ENCODE measurements at regions not wholly inside any gene's neighbourhood (a gene's known extent, or its start where the extent isn't known, plus 50 kb on each side); places are given as distances from the start of the nearest gene placed in this dataset.
A peak's percentile ranks its signal among the peaks of the same experiment; 100 is the strongest.

DNA sequence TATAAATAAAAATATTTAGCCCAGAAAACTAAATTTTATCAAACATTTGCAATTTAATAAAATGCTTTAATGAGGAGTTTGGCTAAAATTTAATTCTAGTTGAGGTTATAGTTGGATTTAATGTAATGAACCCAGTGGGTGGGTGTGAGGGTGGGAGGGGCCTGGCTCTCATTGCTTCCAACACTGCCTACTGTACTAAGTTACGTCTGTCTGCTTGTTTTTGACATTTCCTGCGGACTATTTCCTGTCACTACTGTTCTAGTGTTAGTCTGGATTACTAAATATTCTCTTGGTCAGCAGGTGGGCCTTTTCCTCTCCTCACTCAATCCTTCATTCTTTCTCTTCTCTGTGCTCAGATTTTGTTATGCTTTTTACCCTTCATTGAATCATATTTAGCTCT lies 82.5 kb upstream of the MAP3K7 start:
- Histone ChIP-seq H3K36me3 (ENCODE audit: insufficient read depth, low read length, poor library complexity, severe bottlenecking) (no peaks in the 10 kb centered on the region), H3K4me3 (ENCODE audit: low read depth, low read length, poor library complexity, severe bottlenecking) (no peak overlapping the region), H3K4me1 (ENCODE audit: insufficient read depth, low read length, poor library complexity, severe bottlenecking) (peaks cover 17% of the 10 kb centered on the region), H3K27me3 (replicated peaks; ENCODE audit: insufficient read depth, low read depth, low read length, poor library complexity) (no peaks in the 10 kb centered on the region), H3K9me3 (ENCODE audit: low read depth, low read length, poor library complexity, severe bottlenecking) (no peaks in the 10 kb centered on the region), H3K27ac (ENCODE audit: low read depth, low read length, poor library complexity, severe bottlenecking) (no peak overlapping the region)
- ChIA-PET CTCF (no interaction called here), POLR2A (ENCODE audit: low non-redundant PET) (no interaction called here)
- BruUV-seq (replicated peaks): no TSS peak
- DNase-seq (ENCODE audit: low spot score): peak; percentile 35
- intact Hi-C loops (cut with micrococcal nuclease; ENCODE audit: unreplicated experiment): no loop called here
- no peak for TF ChIP-seq EZH2 (IDR thresholded peaks at IDR 0.05; ENCODE audit: borderline replicate concordance, low read depth, low read length, poor library complexity, severe bottlenecking)
- TF ChIP-seq, protein P1, sequence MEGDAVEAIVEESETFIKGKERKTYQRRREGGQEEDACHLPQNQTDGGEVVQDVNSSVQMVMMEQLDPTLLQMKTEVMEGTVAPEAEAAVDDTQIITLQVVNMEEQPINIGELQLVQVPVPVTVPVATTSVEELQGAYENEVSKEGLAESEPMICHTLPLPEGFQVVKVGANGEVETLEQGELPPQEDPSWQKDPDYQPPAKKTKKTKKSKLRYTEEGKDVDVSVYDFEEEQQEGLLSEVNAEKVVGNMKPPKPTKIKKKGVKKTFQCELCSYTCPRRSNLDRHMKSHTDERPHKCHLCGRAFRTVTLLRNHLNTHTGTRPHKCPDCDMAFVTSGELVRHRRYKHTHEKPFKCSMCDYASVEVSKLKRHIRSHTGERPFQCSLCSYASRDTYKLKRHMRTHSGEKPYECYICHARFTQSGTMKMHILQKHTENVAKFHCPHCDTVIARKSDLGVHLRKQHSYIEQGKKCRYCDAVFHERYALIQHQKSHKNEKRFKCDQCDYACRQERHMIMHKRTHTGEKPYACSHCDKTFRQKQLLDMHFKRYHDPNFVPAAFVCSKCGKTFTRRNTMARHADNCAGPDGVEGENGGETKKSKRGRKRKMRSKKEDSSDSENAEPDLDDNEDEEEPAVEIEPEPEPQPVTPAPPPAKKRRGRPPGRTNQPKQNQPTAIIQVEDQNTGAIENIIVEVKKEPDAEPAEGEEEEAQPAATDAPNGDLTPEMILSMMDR (conservative IDR thresholded peaks at IDR 0.05; ENCODE audit: low read depth, low read length): no peak

DNA sequence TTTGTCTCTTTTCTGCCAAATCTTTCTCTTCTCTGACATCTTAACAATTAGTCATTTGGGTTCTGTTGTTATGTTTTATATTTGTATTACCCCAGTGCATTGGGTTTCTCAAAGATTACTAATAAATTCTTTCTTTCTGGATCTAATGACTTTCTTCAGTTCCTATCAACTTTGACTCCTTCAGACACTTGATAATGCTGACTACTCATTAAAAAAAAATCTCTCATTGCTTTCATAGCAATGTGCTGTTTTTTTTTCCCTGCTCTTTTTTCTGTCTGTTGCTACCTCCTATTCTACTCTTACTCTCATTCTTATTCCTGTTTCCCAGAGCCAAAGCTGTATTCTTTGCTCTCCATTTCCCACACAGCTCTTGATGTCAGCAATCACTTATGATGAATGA lies 81.3 kb upstream of the MAP3K7 start:
- TF ChIP-seq, protein P1 (conservative IDR thresholded peaks at IDR 0.05; ENCODE audit: low read depth, low read length): no peak
- TF ChIP-seq EZH2 (IDR thresholded peaks at IDR 0.05; ENCODE audit: borderline replicate concordance, low read depth, low read length, poor library complexity, severe bottlenecking): no peak
- no peaks in the 10 kb centered on the region for H3K36me3 ChIP-seq (ENCODE audit: insufficient read depth, low read length, poor library complexity, severe bottlenecking)
- no peak overlapping the region for H3K4me3 ChIP-seq (ENCODE audit: low read depth, low read length, poor library complexity, severe bottlenecking)
- BruUV-seq (replicated peaks): no TSS peak
- peaks cover 4% of the 10 kb centered on the region for H3K27me3 ChIP-seq (replicated peaks; ENCODE audit: insufficient read depth, low read depth, low read length, poor library complexity)
- H3K27ac ChIP-seq (ENCODE audit: low read depth, low read length, poor library complexity, severe bottlenecking): no peak overlapping the region
- intact Hi-C loops (cut with micrococcal nuclease; ENCODE audit: unreplicated experiment): no loop called here
- H3K4me1 ChIP-seq (ENCODE audit: insufficient read depth, low read length, poor library complexity, severe bottlenecking): peaks cover 17% of the 10 kb centered on the region
- no peak for DNase-seq (ENCODE audit: low spot score)
- ChIA-PET CTCF (no interaction called here), POLR2A (ENCODE audit: low non-redundant PET) (interaction anchor here (0.7 kb wide), 1 partner anchor 119 kb away, joined by 3 read pairs; no protein-coding TSS in a partner anchor)
- H3K9me3 ChIP-seq (ENCODE audit: low read depth, low read length, poor library complexity, severe bottlenecking): no peaks in the 10 kb centered on the region

DNA sequence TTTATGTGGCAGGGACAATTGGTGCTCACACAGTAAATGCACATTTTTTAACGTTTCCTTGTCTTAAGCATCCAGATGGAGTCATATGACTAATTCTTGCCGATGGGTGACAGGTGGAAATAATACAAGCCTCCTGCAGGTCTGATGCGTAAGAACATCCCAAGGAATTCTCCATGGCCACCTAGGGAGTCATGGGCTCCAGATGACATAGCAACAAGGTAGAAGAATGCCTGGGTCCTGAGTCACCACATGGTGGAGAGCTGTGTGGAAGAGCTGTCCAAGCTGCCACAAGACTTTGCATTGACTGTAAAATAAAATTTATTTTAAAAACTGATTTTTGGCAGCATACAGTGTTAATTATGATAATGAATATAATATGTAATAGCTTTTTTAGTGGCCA lies 77.0 kb upstream of the MAP3K7 start:
- H3K27me3 ChIP-seq (replicated peaks; ENCODE audit: insufficient read depth, low read depth, low read length, poor library complexity): peaks cover 4% of the 10 kb centered on the region
- no peaks in the 10 kb centered on the region for H3K36me3 ChIP-seq (ENCODE audit: insufficient read depth, low read length, poor library complexity, severe bottlenecking)
- DNase-seq (ENCODE audit: low spot score): no peak
- H3K4me3 ChIP-seq (ENCODE audit: low read depth, low read length, poor library complexity, severe bottlenecking): no peak overlapping the region
- ChIA-PET POLR2A (ENCODE audit: low non-redundant PET) (no interaction called here), CTCF (no interaction called here)
- H3K4me1 ChIP-seq (ENCODE audit: insufficient read depth, low read length, poor library complexity, severe bottlenecking): peaks cover 8% of the 10 kb centered on the region
- no peaks in the 10 kb centered on the region for H3K9me3 ChIP-seq (ENCODE audit: low read depth, low read length, poor library complexity, severe bottlenecking)
- TF ChIP-seq, protein P1 (conservative IDR thresholded peaks at IDR 0.05; ENCODE audit: low read depth, low read length): no peak
- no peak for TF ChIP-seq EZH2 (IDR thresholded peaks at IDR 0.05; ENCODE audit: borderline replicate concordance, low read depth, low read length, poor library complexity, severe bottlenecking)
- no peak overlapping the region for H3K27ac ChIP-seq (ENCODE audit: low read depth, low read length, poor library complexity, severe bottlenecking)
- BruUV-seq (replicated peaks): no TSS peak
- intact Hi-C loops (cut with micrococcal nuclease; ENCODE audit: unreplicated experiment): no loop called here

Measured in A673 (cell line).